Neural cell (in vitro differentiated cells): ENCODE measurements at regions not wholly inside any gene's neighbourhood (a gene's known extent, or its start where the extent isn't known, plus 50 kb on each side); places are given as distances from the start of the nearest gene placed in this dataset.

ENCODE experiments used
- RAD21 ChIP-seq: fragments of 450-650 bp; conservative IDR thresholded peaks from 2 replicates; pipeline ENCODE4 v1.6.1; 2014; ENCODE audit warnings: antibody characterized with exemption, mild to moderate bottlenecking, moderate library complexity
- TAF1 ChIP-seq: IDR thresholded peaks from 2 replicates; pipeline ENCODE4 v1.6.1; 2012; ENCODE audit warnings: low read depth
- TF ChIP-seq, protein P1 (sequence below): fragments of 450-650 bp; IDR thresholded peaks from 2 replicates; pipeline ENCODE4 v1.5.1; 2014; ENCODE audit warnings: antibody characterized with exemption, mild to moderate bottlenecking, moderate library complexity; ENCODE audit not compliant: poor library complexity, severe bottlenecking

DNA sequence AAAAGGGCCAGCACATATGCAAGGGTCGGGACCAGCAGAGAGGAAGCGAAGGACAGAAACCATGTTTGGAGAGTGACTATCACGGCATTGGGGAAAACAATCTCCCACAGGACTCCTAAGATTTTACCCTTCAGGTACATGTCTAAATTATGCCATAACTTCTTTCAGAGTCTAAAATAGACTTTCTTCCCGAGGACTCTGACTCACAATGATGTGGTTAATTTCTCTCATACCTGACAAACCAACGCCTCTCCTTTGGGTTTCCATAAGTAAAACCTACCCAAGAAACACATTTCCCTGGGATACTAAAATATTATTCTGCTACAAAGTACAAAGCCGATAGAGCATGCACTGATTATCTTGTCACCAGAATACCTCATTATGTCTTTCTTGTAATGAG lies 127.8 kb upstream of the NETO1 start:
- TF ChIP-seq, protein P1, sequence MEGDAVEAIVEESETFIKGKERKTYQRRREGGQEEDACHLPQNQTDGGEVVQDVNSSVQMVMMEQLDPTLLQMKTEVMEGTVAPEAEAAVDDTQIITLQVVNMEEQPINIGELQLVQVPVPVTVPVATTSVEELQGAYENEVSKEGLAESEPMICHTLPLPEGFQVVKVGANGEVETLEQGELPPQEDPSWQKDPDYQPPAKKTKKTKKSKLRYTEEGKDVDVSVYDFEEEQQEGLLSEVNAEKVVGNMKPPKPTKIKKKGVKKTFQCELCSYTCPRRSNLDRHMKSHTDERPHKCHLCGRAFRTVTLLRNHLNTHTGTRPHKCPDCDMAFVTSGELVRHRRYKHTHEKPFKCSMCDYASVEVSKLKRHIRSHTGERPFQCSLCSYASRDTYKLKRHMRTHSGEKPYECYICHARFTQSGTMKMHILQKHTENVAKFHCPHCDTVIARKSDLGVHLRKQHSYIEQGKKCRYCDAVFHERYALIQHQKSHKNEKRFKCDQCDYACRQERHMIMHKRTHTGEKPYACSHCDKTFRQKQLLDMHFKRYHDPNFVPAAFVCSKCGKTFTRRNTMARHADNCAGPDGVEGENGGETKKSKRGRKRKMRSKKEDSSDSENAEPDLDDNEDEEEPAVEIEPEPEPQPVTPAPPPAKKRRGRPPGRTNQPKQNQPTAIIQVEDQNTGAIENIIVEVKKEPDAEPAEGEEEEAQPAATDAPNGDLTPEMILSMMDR, result no peak
- no peak for TF ChIP-seq RAD21
- no peak for TF ChIP-seq TAF1
